ENCODE measurements at regions not wholly inside any gene's neighbourhood (a gene's known extent, or its start where the extent isn't known, plus 50 kb on each side); places are given as distances from the start of the nearest gene placed in this dataset.
"Not testable (repeated sequence)": the region's sequence is repeated elsewhere in the genome, so short reads cannot be mapped to it uniquely, and the experiment has no call there.

GRCh38 chr6:115861658-115862057, 199.0 kb downstream of the FRK start:
- H4K20me1 ChIP-seq (replicated peaks in 1 of 2; ENCODE audit: control insufficient read depth in 1 of 2, insufficient read depth in 2 of 2, low read length in 2 of 2); H4K8ac ChIP-seq (ENCODE audit: extremely low read depth, insufficient read depth, low read length); H3K9ac ChIP-seq (replicated peaks in 1 of 4; ENCODE audit: extremely low read depth in 1 of 4, low read depth in 3 of 4, low read length in 3 of 4); H2BK120ac ChIP-seq (replicated peaks; ENCODE audit: low read depth, low read length); H2BK5ac ChIP-seq (ENCODE audit: low read depth, low read length); H4K5ac ChIP-seq (ENCODE audit: insufficient read length, low read depth, low read length); H3K14ac ChIP-seq (ENCODE audit: insufficient read length); DNase-seq (ENCODE audit: low read depth in 1 of 2, low spot score in 2 of 2); H3K79me1 ChIP-seq (ENCODE audit: low read depth, low read length); H2BK20ac ChIP-seq (ENCODE audit: low read length); H3K23me2 ChIP-seq (ENCODE audit: low read depth, low read length); H3K27ac ChIP-seq (ENCODE audit: low read depth, low read length); FAIRE-seq; H4K91ac ChIP-seq (replicated peaks; ENCODE audit: insufficient read length, low read length); H3K4me1 ChIP-seq (replicated peaks in 1 of 4; ENCODE audit: control insufficient read depth in 3 of 4, insufficient read depth in 4 of 4, low read length in 3 of 4); H2AK5ac ChIP-seq (ENCODE audit: low read depth, low read length); H3K23ac ChIP-seq (ENCODE audit: insufficient read length); H3K56ac ChIP-seq (replicated peaks; ENCODE audit: insufficient read length, low read depth, low read length); H3K79me2 ChIP-seq (ENCODE audit: control insufficient read depth in 1 of 2, insufficient read depth in 2 of 2, low read length in 2 of 2); H3K27me3 ChIP-seq (replicated peaks in 1 of 4; ENCODE audit: control insufficient read depth in 3 of 4, extremely low read depth in 1 of 4, insufficient read depth in 3 of 4, low read length in 3 of 4); H3K4me2 ChIP-seq (ENCODE audit: insufficient read depth in 1 of 2, low read depth in 2 of 2, low read length in 2 of 2); H2BK12ac ChIP-seq (ENCODE audit: low read depth, low read length); H3K4ac ChIP-seq (replicated peaks; ENCODE audit: insufficient read length, low read depth, low read length); H3K18ac ChIP-seq (ENCODE audit: extremely low read depth, low read length); H2BK15ac ChIP-seq (ENCODE audit: low read length); POLR2A ChIA-PET (ENCODE audit: partially characterized antibody); H2AFZ ChIP-seq (ENCODE audit: low read length); H3K4me3 ChIP-seq (ENCODE audit: extremely low read depth in 1 of 4, insufficient read depth in 2 of 4, low read depth in 3 of 4, low read length in 4 of 4); H3K9me3 ChIP-seq (ENCODE audit: insufficient read depth in 2 of 2, low read depth in 1 of 2, low read length in 1 of 2); H3K36me3 ChIP-seq (ENCODE audit: control insufficient read depth in 2 of 4, insufficient read depth in 4 of 4, low read length in 3 of 4): not testable (repeated sequence)
- 86% methylated on average over 2 of the region's 2 CpGs; no CpG with 5 or more reads in 1 of the 2 experiments for WGBS, 2 experiments (ENCODE audit: extremely low coverage in 1 of 2, insufficient coverage in 1 of 2, insufficient read length in 1 of 2, insufficient replicate concordance in 2 of 2, low coverage in 1 of 2, low lambda C conversion rate in 2 of 2, missing lambda C conversion rate in 1 of 2)
- CTCF ChIA-PET (ENCODE audit: partially characterized antibody), result interaction anchor here (1.0 kb wide), 1 partner anchor 23 kb away, joined by 3 read pairs; no protein-coding TSS in a partner anchor

- H3K4ac ChIP-seq (replicated peaks; ENCODE audit: insufficient read length, low read depth, low read length); H3K23me2 ChIP-seq (ENCODE audit: low read depth, low read length); H2BK12ac ChIP-seq (ENCODE audit: low read depth, low read length); H3K27me3 ChIP-seq (replicated peaks in 1 of 4; ENCODE audit: control insufficient read depth in 3 of 4, extremely low read depth in 1 of 4, insufficient read depth in 3 of 4, low read length in 3 of 4); FAIRE-seq; H3K27ac ChIP-seq (ENCODE audit: low read depth, low read length); H4K8ac ChIP-seq (ENCODE audit: extremely low read depth, insufficient read depth, low read length); H3K4me1 ChIP-seq (replicated peaks in 1 of 4; ENCODE audit: control insufficient read depth in 3 of 4, insufficient read depth in 4 of 4, low read length in 3 of 4); DNase-seq (ENCODE audit: low read depth in 1 of 2, low spot score in 2 of 2); H2AK5ac ChIP-seq (ENCODE audit: low read depth, low read length); H2BK15ac ChIP-seq (ENCODE audit: low read length); H3K14ac ChIP-seq (ENCODE audit: insufficient read length); H3K36me3 ChIP-seq (ENCODE audit: control insufficient read depth in 2 of 4, insufficient read depth in 4 of 4, low read length in 3 of 4); H4K20me1 ChIP-seq (replicated peaks in 1 of 2; ENCODE audit: control insufficient read depth in 1 of 2, insufficient read depth in 2 of 2, low read length in 2 of 2); H3K56ac ChIP-seq (replicated peaks; ENCODE audit: insufficient read length, low read depth, low read length); H3K23ac ChIP-seq (ENCODE audit: insufficient read length); H2AFZ ChIP-seq (ENCODE audit: low read length); POLR2A ChIA-PET (ENCODE audit: partially characterized antibody); H3K4me2 ChIP-seq (ENCODE audit: insufficient read depth in 1 of 2, low read depth in 2 of 2, low read length in 2 of 2); H4K91ac ChIP-seq (replicated peaks; ENCODE audit: insufficient read length, low read length); H3K79me2 ChIP-seq (ENCODE audit: control insufficient read depth in 1 of 2, insufficient read depth in 2 of 2, low read length in 2 of 2); H3K79me1 ChIP-seq (ENCODE audit: low read depth, low read length); H3K9ac ChIP-seq (replicated peaks in 1 of 4; ENCODE audit: extremely low read depth in 1 of 4, low read depth in 3 of 4, low read length in 3 of 4); H2BK20ac ChIP-seq (ENCODE audit: low read length); H3K4me3 ChIP-seq (ENCODE audit: extremely low read depth in 1 of 4, insufficient read depth in 2 of 4, low read depth in 3 of 4, low read length in 4 of 4); H4K5ac ChIP-seq (ENCODE audit: insufficient read length, low read depth, low read length); H2BK120ac ChIP-seq (replicated peaks; ENCODE audit: low read depth, low read length); CTCF ChIA-PET (ENCODE audit: partially characterized antibody); H2BK5ac ChIP-seq (ENCODE audit: low read depth, low read length); H3K18ac ChIP-seq (ENCODE audit: extremely low read depth, low read length): not testable (repeated sequence)
- H3K9me3 ChIP-seq (ENCODE audit: insufficient read depth in 2 of 2, low read depth in 1 of 2, low read length in 1 of 2), result peaks cover 9 to 14% of the 10 kb centered on the region in 2 experiments
- 88% methylated on average over 2 of the region's 2 CpGs; no CpG with 5 or more reads in 1 of the 2 experiments for WGBS, 2 experiments (ENCODE audit: extremely low coverage in 1 of 2, insufficient coverage in 1 of 2, insufficient read length in 1 of 2, insufficient replicate concordance in 2 of 2, low coverage in 1 of 2, low lambda C conversion rate in 2 of 2, missing lambda C conversion rate in 1 of 2)
Observed at GRCh38 chr6:115859577-115859976, 201.1 kb downstream of the FRK start.
